ENCODE measurements at regions not wholly inside any gene's neighbourhood (a gene's known extent, or its start where the extent isn't known, plus 50 kb on each side); places are given as distances from the start of the nearest gene placed in this dataset.

DNA sequence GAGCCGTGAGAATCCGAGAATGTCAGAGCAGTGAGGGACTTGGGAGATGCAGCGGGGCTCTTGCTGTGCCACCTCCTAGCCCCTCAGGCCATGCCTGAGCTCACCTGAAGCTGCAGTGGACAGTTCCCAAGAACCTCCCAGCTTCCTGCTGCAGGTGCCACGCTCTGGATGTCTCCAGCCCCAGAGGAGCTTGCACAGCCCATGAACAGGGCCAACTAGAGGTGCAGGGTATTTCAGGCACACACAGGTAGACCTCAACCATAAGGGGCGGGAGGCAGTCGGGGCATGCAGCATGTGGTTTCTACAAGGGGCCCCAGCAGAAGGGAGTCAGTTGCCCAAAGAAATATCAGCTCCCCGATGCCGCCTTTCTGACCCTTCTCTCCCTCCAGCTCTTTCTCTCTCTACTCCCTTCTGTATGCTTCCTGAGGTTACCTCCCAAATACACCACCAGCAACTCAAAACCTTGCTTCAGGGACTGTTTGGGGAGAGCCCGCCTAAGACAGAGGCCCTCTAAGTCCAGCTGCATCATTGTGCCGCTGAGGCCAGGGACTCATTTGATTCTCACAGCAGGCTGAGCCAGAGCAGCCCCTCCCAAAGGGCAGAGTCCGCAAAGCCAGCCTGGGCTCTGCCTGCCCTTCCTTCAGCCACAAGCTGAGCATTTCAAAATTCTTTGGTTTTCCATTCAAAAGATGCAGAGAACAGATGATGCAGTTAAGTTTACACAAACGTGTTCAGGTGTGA is 209.8 kb downstream of the MATN1 start:
- TF ChIP-seq CTBP1 (IDR thresholded peaks at IDR 0.05; ENCODE audit: borderline replicate concordance) (no peak), FOXK2 (IDR thresholded peaks at IDR 0.05) (no peak), ZNF384 (IDR thresholded peaks at IDR 0.05) (no peak), BHLHE40 (IDR thresholded peaks at IDR 0.05; ENCODE audit: borderline replicate concordance) (no peak), FOXM1 (IDR thresholded peaks at IDR 0.05; ENCODE audit: borderline replicate concordance) (no peak), SP1 (IDR thresholded peaks at IDR 0.05) (no peak), ARNT (IDR thresholded peaks at IDR 0.05) (no peak), HDGF (IDR thresholded peaks at IDR 0.05; ENCODE audit: borderline replicate concordance) (no peak), SUZ12 (IDR thresholded peaks at IDR 0.05) (no peak), ELF4 (IDR thresholded peaks at IDR 0.05) (no peak), TARDBP (IDR thresholded peaks at IDR 0.05) (no peak), NFRKB (IDR thresholded peaks at IDR 0.05) (no peak)
- TF ChIP-seq, protein P1, sequence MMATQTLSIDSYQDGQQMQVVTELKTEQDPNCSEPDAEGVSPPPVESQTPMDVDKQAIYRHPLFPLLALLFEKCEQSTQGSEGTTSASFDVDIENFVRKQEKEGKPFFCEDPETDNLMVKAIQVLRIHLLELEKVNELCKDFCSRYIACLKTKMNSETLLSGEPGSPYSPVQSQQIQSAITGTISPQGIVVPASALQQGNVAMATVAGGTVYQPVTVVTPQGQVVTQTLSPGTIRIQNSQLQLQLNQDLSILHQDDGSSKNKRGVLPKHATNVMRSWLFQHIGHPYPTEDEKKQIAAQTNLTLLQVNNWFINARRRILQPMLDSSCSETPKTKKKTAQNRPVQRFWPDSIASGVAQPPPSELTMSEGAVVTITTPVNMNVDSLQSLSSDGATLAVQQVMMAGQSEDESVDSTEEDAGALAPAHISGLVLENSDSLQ (IDR thresholded peaks at IDR 0.05): no peak
